ENCODE measurements at regions not wholly inside any gene's neighbourhood (a gene's known extent, or its start where the extent isn't known, plus 50 kb on each side); places are given as distances from the start of the nearest gene placed in this dataset.

- TF ChIP-seq, protein P1, sequence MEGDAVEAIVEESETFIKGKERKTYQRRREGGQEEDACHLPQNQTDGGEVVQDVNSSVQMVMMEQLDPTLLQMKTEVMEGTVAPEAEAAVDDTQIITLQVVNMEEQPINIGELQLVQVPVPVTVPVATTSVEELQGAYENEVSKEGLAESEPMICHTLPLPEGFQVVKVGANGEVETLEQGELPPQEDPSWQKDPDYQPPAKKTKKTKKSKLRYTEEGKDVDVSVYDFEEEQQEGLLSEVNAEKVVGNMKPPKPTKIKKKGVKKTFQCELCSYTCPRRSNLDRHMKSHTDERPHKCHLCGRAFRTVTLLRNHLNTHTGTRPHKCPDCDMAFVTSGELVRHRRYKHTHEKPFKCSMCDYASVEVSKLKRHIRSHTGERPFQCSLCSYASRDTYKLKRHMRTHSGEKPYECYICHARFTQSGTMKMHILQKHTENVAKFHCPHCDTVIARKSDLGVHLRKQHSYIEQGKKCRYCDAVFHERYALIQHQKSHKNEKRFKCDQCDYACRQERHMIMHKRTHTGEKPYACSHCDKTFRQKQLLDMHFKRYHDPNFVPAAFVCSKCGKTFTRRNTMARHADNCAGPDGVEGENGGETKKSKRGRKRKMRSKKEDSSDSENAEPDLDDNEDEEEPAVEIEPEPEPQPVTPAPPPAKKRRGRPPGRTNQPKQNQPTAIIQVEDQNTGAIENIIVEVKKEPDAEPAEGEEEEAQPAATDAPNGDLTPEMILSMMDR (IDR thresholded peaks at IDR 0.05) = no peak
- no peak for TF ChIP-seq POLR2A (IDR thresholded peaks at IDR 0.05)
Measured at GRCh38 chr5:124393584-124394379, 352.7 kb downstream of the ZNF608 start.

Data from stomach (tissue), 4 donors.